ENCODE measurements at regions not wholly inside any gene's neighbourhood (a gene's known extent, or its start where the extent isn't known, plus 50 kb on each side); places are given as distances from the start of the nearest gene placed in this dataset.
"Not testable (repeated sequence)": the region's sequence is repeated elsewhere in the genome, so short reads cannot be mapped to it uniquely, and the experiment has no call there.

- no peak for DNase-seq (ENCODE audit: low read depth)
Observed at GRCh38 chrX:148080593-148080992, 99.5 kb downstream of the FMR1NB start.

GRCh38 chrX:148084611-148085010 is 103.5 kb downstream of the FMR1NB start:
- no peak for DNase-seq (ENCODE audit: low read depth)

- no peak for DNase-seq (ENCODE audit: low read depth)
Observed at GRCh38 chrX:148120151-148120550, 139.0 kb downstream of the FMR1NB start.

GRCh38 chrX:148120999-148121623 is 140.0 kb downstream of the FMR1NB start:
- DNase-seq (ENCODE audit: low read depth) = no peak

- DNase-seq (ENCODE audit: low read depth) = not testable (repeated sequence)
Observed at GRCh38 chrX:148128872-148129505, 147.9 kb downstream of the FMR1NB start.

GRCh38 chrX:148133105-148133725 is 152.1 kb downstream of the FMR1NB start:
- DNase-seq (ENCODE audit: low read depth) = no peak

- DNase-seq (ENCODE audit: low read depth) = no peak
Observed at GRCh38 chrX:148134578-148134977, 153.4 kb downstream of the FMR1NB start.

- DNase-seq (ENCODE audit: low read depth) = no peak
Observed at GRCh38 chrX:148135738-148136137, 154.6 kb downstream of the FMR1NB start.

GRCh38 chrX:148146121-148146520 is 165.0 kb downstream of the FMR1NB start:
- no peak for DNase-seq (ENCODE audit: low read depth)

- no peak for DNase-seq (ENCODE audit: low read depth)
Observed at GRCh38 chrX:148156986-148157385, 175.8 kb downstream of the FMR1NB start.

- no peak for DNase-seq (ENCODE audit: low read depth)
Observed at GRCh38 chrX:148159796-148160195, 178.7 kb downstream of the FMR1NB start.

GRCh38 chrX:148161701-148162100 is 180.6 kb downstream of the FMR1NB start:
- no peak for DNase-seq (ENCODE audit: low read depth)

GRCh38 chrX:148185631-148186030 is 204.5 kb downstream of the FMR1NB start:
- DNase-seq (ENCODE audit: low read depth) = no peak

GRCh38 chrX:148192547-148192946 is 211.4 kb downstream of the FMR1NB start:
- DNase-seq (ENCODE audit: low read depth) = no peak

GRCh38 chrX:148193759-148194158 is 212.6 kb downstream of the FMR1NB start:
- no peak for DNase-seq (ENCODE audit: low read depth)

GRCh38 chrX:148203531-148203930 is 222.4 kb downstream of the FMR1NB start:
- no peak for DNase-seq (ENCODE audit: low read depth)

- no peak for DNase-seq (ENCODE audit: low read depth)
Observed at GRCh38 chrX:148204195-148204594, 223.1 kb downstream of the FMR1NB start.

- DNase-seq (ENCODE audit: low read depth) = no peak
Observed at GRCh38 chrX:148214786-148215185, 233.6 kb downstream of the FMR1NB start.

- DNase-seq (ENCODE audit: low read depth) = no peak
Observed at GRCh38 chrX:148215726-148216125, 234.6 kb downstream of the FMR1NB start.

- no peak for DNase-seq (ENCODE audit: low read depth)
Observed at GRCh38 chrX:148223361-148223760, 242.2 kb downstream of the FMR1NB start.

GRCh38 chrX:148228521-148228920 is 247.4 kb downstream of the FMR1NB start:
- DNase-seq (ENCODE audit: low read depth) = no peak

- DNase-seq (ENCODE audit: low read depth) = no peak
Observed at GRCh38 chrX:148229801-148230303, 248.7 kb downstream of the FMR1NB start.

GRCh38 chrX:148259990-148260389 is 240.4 kb upstream of the AFF2 start:
- no peak for DNase-seq (ENCODE audit: low read depth)

Data from T follicular helper cell (primary cell).